Gastrocnemius medialis (tissue), 4 donors: ENCODE measurements at regions not wholly inside any gene's neighbourhood (a gene's known extent, or its start where the extent isn't known, plus 50 kb on each side); places are given as distances from the start of the nearest gene placed in this dataset.

Experiments used
- POLR2A ChIP-seq, 2 donors: fragments of 450-650 bp; IDR thresholded peaks; one replicate each; pipeline ENCODE4 v1.6.1; 2017; ENCODE audit warnings: antibody characterized with exemption in 2 of 2, mild to moderate bottlenecking in 2 of 2, moderate library complexity in 2 of 2
- TF ChIP-seq, protein P1 (sequence below), 5 experiments: fragments of 450-650 bp in 3 of 5; fragments of 200-600 bp in 2 of 5; sonication (generic) in 2 of 5; IDR thresholded peaks in 4 of 5; conservative IDR thresholded peaks in 1 of 5; 1 replicate in 4 of 5; 2 replicates in 1 of 5; pipeline ENCODE4 v1.5.1; 2016 to 2019; ENCODE audit warnings: antibody characterized with exemption in 5 of 5, mild to moderate bottlenecking in 3 of 5, moderate library complexity in 3 of 5

DNA sequence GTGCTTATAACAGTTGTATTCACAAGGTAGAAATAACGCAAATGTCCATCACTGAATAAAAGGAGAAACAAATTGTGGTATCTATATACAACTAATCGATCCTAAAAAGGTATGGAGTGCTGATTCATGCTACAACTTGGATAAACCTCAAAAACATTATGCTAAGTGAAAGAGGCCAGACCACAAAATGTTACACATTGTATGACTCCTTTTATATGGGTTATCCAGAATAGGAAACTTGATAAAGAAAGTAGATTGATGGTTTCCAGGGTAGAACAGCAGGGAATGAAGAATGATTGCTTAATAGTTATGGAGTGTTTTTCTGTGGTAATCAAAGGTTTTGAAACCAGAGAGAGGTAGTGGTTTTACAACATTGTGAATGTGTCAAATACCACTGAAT, 432.2 kb upstream of the TRIB2 start:
- TF ChIP-seq, protein P1, sequence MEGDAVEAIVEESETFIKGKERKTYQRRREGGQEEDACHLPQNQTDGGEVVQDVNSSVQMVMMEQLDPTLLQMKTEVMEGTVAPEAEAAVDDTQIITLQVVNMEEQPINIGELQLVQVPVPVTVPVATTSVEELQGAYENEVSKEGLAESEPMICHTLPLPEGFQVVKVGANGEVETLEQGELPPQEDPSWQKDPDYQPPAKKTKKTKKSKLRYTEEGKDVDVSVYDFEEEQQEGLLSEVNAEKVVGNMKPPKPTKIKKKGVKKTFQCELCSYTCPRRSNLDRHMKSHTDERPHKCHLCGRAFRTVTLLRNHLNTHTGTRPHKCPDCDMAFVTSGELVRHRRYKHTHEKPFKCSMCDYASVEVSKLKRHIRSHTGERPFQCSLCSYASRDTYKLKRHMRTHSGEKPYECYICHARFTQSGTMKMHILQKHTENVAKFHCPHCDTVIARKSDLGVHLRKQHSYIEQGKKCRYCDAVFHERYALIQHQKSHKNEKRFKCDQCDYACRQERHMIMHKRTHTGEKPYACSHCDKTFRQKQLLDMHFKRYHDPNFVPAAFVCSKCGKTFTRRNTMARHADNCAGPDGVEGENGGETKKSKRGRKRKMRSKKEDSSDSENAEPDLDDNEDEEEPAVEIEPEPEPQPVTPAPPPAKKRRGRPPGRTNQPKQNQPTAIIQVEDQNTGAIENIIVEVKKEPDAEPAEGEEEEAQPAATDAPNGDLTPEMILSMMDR (IDR thresholded peaks at IDR 0.05 in 4 of 5, conservative IDR thresholded peaks at IDR 0.05 in 1 of 5) = no peak
- no peak for TF ChIP-seq POLR2A (IDR thresholded peaks at IDR 0.05)
